ENCODE measurements at regions not wholly inside any gene's neighbourhood (a gene's known extent, or its start where the extent isn't known, plus 50 kb on each side); places are given as distances from the start of the nearest gene placed in this dataset.

DNA sequence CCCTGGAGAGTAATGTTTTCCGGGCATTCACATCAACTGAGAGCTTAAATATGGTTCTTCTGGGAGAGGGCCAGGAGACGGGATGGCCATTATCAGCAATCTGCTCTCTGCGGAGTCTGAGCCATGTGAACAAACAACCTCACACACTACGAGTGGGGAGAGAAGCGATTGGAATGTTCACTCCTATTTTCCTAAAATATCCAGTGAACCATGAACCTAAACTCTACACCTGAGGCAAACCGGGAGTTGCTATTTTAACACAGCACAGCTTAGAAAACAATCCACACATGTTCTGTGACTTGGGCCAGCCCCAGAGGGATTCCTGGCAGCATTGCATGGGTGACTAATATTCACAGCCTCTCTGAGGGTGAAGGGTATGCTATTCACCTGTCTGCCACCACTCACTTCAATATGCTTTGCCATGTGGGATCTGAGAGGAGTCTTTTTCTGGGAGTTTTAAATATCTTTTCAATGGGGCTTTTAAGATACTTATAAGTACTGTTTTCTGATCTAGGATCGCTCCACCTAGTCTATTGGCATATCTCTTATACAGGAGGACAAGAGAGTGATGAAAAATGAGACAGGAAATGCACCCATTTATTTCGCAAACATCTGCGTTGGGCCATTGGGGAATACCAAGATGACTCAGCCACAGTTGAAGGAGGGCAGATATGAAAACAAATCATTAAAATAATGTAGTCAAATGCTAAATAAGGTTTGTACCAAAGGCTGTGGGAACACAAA, 72.6 kb upstream of the SERP2 start:
- H3K27me3 ChIP-seq (ENCODE audit: control insufficient read depth, insufficient read depth, low read length), result no peaks in the 10 kb centered on the region
- TF ChIP-seq, protein P1, sequence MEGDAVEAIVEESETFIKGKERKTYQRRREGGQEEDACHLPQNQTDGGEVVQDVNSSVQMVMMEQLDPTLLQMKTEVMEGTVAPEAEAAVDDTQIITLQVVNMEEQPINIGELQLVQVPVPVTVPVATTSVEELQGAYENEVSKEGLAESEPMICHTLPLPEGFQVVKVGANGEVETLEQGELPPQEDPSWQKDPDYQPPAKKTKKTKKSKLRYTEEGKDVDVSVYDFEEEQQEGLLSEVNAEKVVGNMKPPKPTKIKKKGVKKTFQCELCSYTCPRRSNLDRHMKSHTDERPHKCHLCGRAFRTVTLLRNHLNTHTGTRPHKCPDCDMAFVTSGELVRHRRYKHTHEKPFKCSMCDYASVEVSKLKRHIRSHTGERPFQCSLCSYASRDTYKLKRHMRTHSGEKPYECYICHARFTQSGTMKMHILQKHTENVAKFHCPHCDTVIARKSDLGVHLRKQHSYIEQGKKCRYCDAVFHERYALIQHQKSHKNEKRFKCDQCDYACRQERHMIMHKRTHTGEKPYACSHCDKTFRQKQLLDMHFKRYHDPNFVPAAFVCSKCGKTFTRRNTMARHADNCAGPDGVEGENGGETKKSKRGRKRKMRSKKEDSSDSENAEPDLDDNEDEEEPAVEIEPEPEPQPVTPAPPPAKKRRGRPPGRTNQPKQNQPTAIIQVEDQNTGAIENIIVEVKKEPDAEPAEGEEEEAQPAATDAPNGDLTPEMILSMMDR (IDR thresholded peaks at IDR 0.05; ENCODE audit: insufficient read depth, low read length, poor library complexity, severe bottlenecking), result no peak
- no peak overlapping the region for H3K4me3 ChIP-seq (ENCODE audit: low read depth, low read length)
- peak; percentile 93 for DNase-seq (ENCODE audit: low read depth)
- no peaks in the 10 kb centered on the region for H3K36me3 ChIP-seq (ENCODE audit: control insufficient read depth, insufficient read depth, low read length)

DNA sequence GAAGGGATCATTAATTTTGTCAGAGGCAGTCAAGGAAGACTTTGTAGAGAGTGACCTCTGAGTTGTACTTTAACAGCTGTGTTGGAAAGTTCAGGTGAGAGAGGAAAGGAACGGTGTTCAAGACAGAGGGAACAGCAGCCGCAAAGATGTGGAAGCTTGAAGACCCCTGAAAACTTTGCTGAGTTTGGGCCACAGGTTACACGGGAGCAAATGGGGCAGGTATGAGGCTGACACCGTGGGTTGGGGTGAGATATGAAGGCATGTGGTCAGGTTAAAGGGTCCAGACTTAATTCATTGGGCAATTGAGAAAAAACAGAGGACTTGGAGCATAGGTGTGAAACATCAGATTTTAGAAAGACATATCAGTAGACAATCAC, 72.0 kb upstream of the SERP2 start:
- DNase-seq (ENCODE audit: low read depth), result no peak
- Histone ChIP-seq H3K4me3 (ENCODE audit: low read depth, low read length) (no peak overlapping the region), H3K36me3 (ENCODE audit: control insufficient read depth, insufficient read depth, low read length) (no peaks in the 10 kb centered on the region), H3K27me3 (ENCODE audit: control insufficient read depth, insufficient read depth, low read length) (no peaks in the 10 kb centered on the region)
- TF ChIP-seq, protein P1 (IDR thresholded peaks at IDR 0.05; ENCODE audit: insufficient read depth, low read length, poor library complexity, severe bottlenecking), result no peak

DNA sequence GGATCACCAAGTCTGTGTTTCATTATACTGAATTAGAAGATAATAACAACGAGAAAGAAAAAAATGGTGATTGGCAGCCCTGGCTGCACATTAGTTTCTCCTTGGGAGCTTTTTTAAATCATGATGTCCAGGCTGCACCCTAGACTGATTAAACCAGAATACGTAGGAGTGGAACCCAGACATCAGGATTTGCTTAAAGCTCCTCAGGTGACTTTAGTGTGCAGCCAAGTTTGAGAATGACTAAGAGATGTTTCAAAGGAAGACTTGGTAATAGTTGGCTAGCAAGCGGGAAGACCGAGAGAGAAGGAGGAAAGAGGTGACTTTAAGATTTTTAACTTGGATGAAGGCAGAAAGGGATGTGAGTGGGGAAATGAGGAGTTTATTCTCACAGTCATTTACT, 71.4 kb upstream of the SERP2 start:
- Histone ChIP-seq H3K36me3 (ENCODE audit: control insufficient read depth, insufficient read depth, low read length) (no peaks in the 10 kb centered on the region), H3K27me3 (ENCODE audit: control insufficient read depth, insufficient read depth, low read length) (no peaks in the 10 kb centered on the region), H3K4me3 (ENCODE audit: low read depth, low read length) (no peak overlapping the region)
- TF ChIP-seq, protein P1 (IDR thresholded peaks at IDR 0.05; ENCODE audit: insufficient read depth, low read length, poor library complexity, severe bottlenecking), result no peak
- DNase-seq (ENCODE audit: low read depth), result no peak

DNA sequence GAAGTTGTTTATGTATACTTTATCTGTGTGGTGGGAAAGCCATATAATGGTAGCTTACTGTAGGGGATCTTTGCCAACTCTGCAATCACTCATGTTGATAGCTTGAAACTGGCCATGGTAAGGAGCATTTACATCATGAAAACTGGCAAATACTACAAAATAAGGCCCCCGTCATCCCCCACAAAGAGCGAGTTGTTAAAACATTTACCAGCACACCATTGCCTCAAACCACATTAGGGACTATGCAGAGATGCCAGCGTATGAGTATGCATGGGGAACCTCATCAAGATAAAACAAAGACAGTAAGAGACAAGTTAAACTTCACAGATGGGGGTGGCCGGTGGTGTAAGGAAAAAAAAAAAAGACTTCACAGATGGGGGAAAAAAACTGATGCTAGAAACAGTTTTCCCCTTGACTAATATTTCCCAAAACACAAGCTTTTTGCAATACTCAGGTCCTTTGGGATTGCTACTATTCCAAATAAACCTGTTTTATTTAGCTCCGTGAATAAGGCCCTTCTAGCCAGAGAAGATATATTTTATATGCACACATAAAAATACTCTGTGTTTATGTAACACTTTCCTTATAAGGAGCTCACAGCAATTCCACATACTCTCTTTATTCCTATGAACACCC, 70.6 kb upstream of the SERP2 start:
- DNase-seq (ENCODE audit: low read depth), result no peak

DNA sequence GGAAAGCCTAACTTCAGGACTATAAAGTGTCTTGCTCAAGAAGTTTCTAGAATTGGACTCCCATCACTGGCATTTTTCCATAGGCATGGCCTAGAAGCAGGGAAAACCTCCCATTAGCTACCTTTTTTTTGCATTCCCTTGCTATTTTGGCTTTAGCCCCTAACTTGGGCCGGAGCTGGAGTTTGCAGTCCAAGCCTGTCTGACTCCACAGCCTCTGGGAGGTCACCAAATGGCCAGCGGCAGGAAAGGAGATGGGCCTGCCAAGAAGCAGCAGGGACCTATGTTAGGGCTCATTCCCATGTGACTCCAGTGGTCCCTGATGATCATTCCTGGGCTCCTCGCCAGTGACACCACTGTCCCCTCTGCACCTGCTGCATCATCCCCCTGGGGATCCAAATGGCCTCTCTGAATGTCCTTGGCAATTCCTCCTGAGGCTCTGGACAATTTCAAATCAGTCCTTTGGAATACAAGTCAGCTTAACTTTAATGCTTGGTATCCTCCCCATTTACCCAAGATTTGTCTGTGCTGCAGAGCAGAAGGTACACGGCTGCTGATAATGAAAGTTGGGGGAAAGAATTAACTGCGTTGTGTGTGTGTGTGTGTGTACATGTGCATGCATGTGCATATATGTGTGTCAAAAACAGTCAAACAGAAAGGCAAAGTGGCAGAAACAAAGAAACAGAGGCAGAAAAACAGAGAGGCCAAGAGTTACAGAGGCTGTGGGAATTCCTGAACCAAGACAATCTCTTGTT, 69.8 kb upstream of the SERP2 start:
- TF ChIP-seq, protein P1 (IDR thresholded peaks at IDR 0.05; ENCODE audit: insufficient read depth, low read length, poor library complexity, severe bottlenecking), result no peak
- DNase-seq (ENCODE audit: low read depth), result no peak
- no peak overlapping the region for H3K4me3 ChIP-seq (ENCODE audit: low read depth, low read length)
- no peaks in the 10 kb centered on the region for H3K27me3 ChIP-seq (ENCODE audit: control insufficient read depth, insufficient read depth, low read length)
- H3K36me3 ChIP-seq (ENCODE audit: control insufficient read depth, insufficient read depth, low read length), result no peaks in the 10 kb centered on the region

More for the DNA sequence above, 70.6 kb upstream of the SERP2 start:
- no peak overlapping the region for H3K4me3 ChIP-seq (ENCODE audit: low read depth, low read length)
- H3K36me3 ChIP-seq (ENCODE audit: control insufficient read depth, insufficient read depth, low read length), result no peaks in the 10 kb centered on the region
- TF ChIP-seq, protein P1 (IDR thresholded peaks at IDR 0.05; ENCODE audit: insufficient read depth, low read length, poor library complexity, severe bottlenecking), result no peak
- H3K27me3 ChIP-seq (ENCODE audit: control insufficient read depth, insufficient read depth, low read length), result no peaks in the 10 kb centered on the region
